ENCODE measurements at regions not wholly inside any gene's neighbourhood (a gene's known extent, or its start where the extent isn't known, plus 50 kb on each side); places are given as distances from the start of the nearest gene placed in this dataset.

DNA sequence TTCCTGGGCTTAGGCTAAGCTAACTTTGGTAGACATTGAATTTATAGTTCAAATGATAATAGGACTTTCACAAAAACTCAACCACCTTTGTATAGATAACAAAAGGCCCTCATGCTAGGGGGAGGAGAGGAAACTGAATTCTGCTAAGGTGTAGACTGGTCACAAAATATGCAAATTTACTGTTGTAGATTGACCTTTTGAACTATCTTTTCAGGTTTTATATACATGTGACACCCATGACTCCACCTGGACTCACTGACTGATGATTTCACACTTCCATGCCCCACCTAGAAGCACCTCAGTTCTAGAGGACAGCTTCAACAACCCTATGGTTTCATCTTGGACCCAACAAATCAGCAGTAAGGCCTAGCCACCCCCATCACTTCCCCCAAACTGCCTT, 165.7 kb downstream of the CEMIP2 start:
- TF ChIP-seq, protein P1, sequence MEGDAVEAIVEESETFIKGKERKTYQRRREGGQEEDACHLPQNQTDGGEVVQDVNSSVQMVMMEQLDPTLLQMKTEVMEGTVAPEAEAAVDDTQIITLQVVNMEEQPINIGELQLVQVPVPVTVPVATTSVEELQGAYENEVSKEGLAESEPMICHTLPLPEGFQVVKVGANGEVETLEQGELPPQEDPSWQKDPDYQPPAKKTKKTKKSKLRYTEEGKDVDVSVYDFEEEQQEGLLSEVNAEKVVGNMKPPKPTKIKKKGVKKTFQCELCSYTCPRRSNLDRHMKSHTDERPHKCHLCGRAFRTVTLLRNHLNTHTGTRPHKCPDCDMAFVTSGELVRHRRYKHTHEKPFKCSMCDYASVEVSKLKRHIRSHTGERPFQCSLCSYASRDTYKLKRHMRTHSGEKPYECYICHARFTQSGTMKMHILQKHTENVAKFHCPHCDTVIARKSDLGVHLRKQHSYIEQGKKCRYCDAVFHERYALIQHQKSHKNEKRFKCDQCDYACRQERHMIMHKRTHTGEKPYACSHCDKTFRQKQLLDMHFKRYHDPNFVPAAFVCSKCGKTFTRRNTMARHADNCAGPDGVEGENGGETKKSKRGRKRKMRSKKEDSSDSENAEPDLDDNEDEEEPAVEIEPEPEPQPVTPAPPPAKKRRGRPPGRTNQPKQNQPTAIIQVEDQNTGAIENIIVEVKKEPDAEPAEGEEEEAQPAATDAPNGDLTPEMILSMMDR (IDR thresholded peaks at IDR 0.05; ENCODE audit: low read depth, low read length): no peak
- TF ChIP-seq EZH2phosphoT487 (IDR thresholded peaks at IDR 0.05; ENCODE audit: low read depth): no peak

Measured in OCI-LY3 (cell line).